Esophagus muscularis mucosa (tissue), 4 donors: ENCODE measurements at regions not wholly inside any gene's neighbourhood (a gene's known extent, or its start where the extent isn't known, plus 50 kb on each side); places are given as distances from the start of the nearest gene placed in this dataset.
"Not testable (repeated sequence)": the region's sequence is repeated elsewhere in the genome, so short reads cannot be mapped to it uniquely, and the experiment has no call there.

Experiments
- DNase-seq: peaks from one replicate; pipeline ENCODE4 v3.0.0-alpha.2; 2017; ENCODE audit errors: extremely low spot score
- H3K27ac ChIP-seq, 4 donors: fragments of 200-600 bp; sonication (generic); replicated peaks in 1 of 4; 1 replicate in 3 of 4; 2 replicates in 1 of 4; pipeline ENCODE4 v1.5.1; 2016 to 2019; ENCODE audit warnings: mild to moderate bottlenecking in 1 of 4
- H3K27me3 ChIP-seq, 4 donors: fragments of 200-600 bp; sonication (generic); one replicate each; pipeline versions ENCODE4 v1.5.1 to v1.6.0; 2016 to 2019
- H3K36me3 ChIP-seq, 4 donors: fragments of 200-600 bp; sonication (generic); one replicate each; pipeline ENCODE4 v1.5.1; 2016 to 2019
- H3K4me1 ChIP-seq, 4 donors: fragments of 200-600 bp; sonication (generic); one replicate each; pipeline ENCODE4 v1.5.1; 2016 to 2019
- H3K4me3 ChIP-seq, 4 donors: fragments of 200-600 bp; sonication (generic); 1 replicate in 2 of 4; 2 replicates in 2 of 4; pipeline ENCODE4 v1.5.1; 2016 to 2019; ENCODE audit warnings: mild to moderate bottlenecking in 4 of 4, moderate library complexity in 1 of 4
- H3K9me3 ChIP-seq, 4 donors: fragments of 200-600 bp; sonication (generic); 1 replicate in 3 of 4; 2 replicates in 1 of 4; pipeline ENCODE4 v1.5.1; 2016 to 2019
- EP300 ChIP-seq: sonication (generic); formaldehyde crosslinking; IDR thresholded peaks from one replicate; pipeline ENCODE4 v1.6.1; 2017; ENCODE audit warnings: antibody characterized with exemption
- POLR2A ChIP-seq: fragments of 450-650 bp; IDR thresholded peaks from one replicate; pipeline ENCODE4 v1.6.1; 2017; ENCODE audit warnings: antibody characterized with exemption, moderate library complexity, mild to moderate bottlenecking, low read depth
- POLR2AphosphoS5 ChIP-seq, 2 donors: sonication (generic); formaldehyde crosslinking; IDR thresholded peaks; one replicate each; pipeline ENCODE4 v1.6.1; 2017; ENCODE audit warnings: antibody characterized with exemption in 2 of 2
- whole genome bisulfite sequencing: methylation state at CpG from one replicate; pipeline ENCODE4 v1.1.5; 2018; 5-methylcytosine and 5-hydroxymethylcytosine counted together
- intact Hi-C: fragments of 100-400 bp; cut with DNase I; formaldehyde crosslinking; loops from one replicate; pipeline ENCODE4 v1.15.1; 2023
- TF ChIP-seq, protein P1 (sequence below), 3 experiments: fragments of 200-600 bp in 2 of 3; fragments of 450-650 bp in 1 of 3; sonication (generic) in 2 of 3; IDR thresholded peaks; one replicate each; pipeline ENCODE4 v1.5.1; 2017 to 2019; ENCODE audit warnings: antibody characterized with exemption in 3 of 3, mild to moderate bottlenecking in 2 of 3, moderate library complexity in 1 of 3

DNA sequence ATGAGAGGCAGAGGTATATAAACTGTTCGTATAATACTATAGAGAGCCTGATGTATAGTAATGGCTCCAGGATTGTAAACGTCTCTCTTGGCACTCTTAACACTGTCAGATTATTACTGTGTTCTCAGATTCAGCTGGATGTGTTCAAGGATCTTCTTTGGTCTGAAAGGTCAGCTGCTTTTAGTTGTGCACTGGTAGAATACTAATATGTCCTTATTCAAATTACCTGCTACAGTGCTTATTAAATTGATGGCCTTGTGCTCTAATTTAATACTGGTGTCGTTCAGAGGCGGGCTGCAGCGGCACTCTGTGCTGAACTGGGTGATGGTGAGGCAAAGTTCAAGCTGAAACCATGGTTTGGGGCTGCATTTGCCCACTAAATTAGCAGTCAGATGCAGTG lies 216.7 kb upstream of the ARRDC3 start:
- Histone ChIP-seq H3K36me3 (no peaks in the 10 kb centered on the region), H3K27ac (no peak overlapping the region), H3K4me3 (no peak overlapping the region), H3K4me1 (no peaks in the 10 kb centered on the region), H3K9me3 (no peaks in the 10 kb centered on the region), H3K27me3 (no peaks in the 10 kb centered on the region)
- 74% methylated on average over 5 of the region's 5 CpGs for WGBS
- TF ChIP-seq, protein P1, sequence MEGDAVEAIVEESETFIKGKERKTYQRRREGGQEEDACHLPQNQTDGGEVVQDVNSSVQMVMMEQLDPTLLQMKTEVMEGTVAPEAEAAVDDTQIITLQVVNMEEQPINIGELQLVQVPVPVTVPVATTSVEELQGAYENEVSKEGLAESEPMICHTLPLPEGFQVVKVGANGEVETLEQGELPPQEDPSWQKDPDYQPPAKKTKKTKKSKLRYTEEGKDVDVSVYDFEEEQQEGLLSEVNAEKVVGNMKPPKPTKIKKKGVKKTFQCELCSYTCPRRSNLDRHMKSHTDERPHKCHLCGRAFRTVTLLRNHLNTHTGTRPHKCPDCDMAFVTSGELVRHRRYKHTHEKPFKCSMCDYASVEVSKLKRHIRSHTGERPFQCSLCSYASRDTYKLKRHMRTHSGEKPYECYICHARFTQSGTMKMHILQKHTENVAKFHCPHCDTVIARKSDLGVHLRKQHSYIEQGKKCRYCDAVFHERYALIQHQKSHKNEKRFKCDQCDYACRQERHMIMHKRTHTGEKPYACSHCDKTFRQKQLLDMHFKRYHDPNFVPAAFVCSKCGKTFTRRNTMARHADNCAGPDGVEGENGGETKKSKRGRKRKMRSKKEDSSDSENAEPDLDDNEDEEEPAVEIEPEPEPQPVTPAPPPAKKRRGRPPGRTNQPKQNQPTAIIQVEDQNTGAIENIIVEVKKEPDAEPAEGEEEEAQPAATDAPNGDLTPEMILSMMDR (IDR thresholded peaks at IDR 0.05): no peak
- no peak for DNase-seq
- intact Hi-C loops: no loop called here

DNA sequence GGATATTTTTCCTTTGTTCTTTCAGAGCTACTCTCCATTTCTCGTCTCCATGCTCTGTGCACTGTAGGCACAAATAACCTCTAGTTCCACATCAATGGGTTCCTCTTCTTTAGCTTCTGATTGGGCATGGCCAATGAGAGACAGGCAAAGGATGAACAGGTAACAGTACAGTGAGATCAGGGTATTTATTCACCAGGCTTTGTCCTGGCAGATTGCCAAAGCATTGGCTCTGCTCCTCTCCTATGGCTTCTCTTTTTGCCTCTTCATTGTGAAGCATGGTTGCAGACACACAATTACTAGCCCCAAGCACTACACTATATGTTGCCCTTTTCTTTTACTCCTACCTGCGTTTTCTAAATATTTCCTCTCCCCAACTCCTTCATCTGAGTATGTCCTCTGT lies 215.1 kb upstream of the ARRDC3 start:
- Histone ChIP-seq H3K27me3 (no peaks in the 10 kb centered on the region), H3K4me3 (no peak overlapping the region), H3K36me3 (no peaks in the 10 kb centered on the region), H3K4me1 (no peaks in the 10 kb centered on the region), H3K27ac (no peak overlapping the region), H3K9me3 (peaks cover 0 to 13% (median 2%) of the 10 kb centered on the region in 4 donors)
- DNase-seq: no peak
- WGBS: 84% methylated on average over 2 of the region's 2 CpGs
- intact Hi-C loops: no loop called here
- TF ChIP-seq POLR2A: no peak
- TF ChIP-seq, protein P1 (IDR thresholded peaks at IDR 0.05): no peak

DNA sequence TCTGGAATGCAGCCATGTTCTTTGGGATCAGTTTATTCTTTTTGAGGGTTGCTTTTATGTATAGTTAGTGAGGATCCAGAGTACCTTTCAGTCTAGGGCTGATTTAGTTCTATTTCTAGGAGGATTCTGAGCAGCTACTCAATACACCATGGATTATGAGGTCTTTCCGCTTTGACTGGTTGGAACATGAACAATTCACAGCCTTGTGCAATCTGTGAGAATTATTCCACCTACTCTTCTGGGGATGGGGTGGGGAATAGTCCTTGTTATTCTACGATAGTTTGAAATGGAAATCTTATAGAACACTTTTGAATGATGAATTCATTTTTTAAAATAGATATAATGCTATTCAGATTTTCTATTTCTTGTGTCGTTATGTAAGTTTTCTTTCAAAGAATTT lies 212.3 kb upstream of the ARRDC3 start:
- intact Hi-C loops: no loop called here
- Histone ChIP-seq H3K9me3 (peaks cover 0 to 13% (median 3%) of the 10 kb centered on the region in 4 donors), H3K4me3 (no peak overlapping the region), H3K27ac (no peak overlapping the region), H3K4me1 (no peaks in the 10 kb centered on the region), H3K36me3 (no peaks in the 10 kb centered on the region), H3K27me3 (no peaks in the 10 kb centered on the region)
- WGBS: 86% methylated on average over 3 of the region's 3 CpGs
- no peak for DNase-seq
- TF ChIP-seq POLR2A: no peak
- no peak for TF ChIP-seq POLR2AphosphoS5 (IDR thresholded peaks at IDR 0.05)

- no peak for DNase-seq
- H3K4me1 ChIP-seq: no peaks in the 10 kb centered on the region
- TF ChIP-seq POLR2A (no peak), POLR2AphosphoS5 (IDR thresholded peaks at IDR 0.05) (no peak), EP300 (no peak)
- TF ChIP-seq, protein P1 (IDR thresholded peaks at IDR 0.05): no peak
- H3K27me3 ChIP-seq: no peaks in the 10 kb centered on the region
- intact Hi-C loops: no loop called here
- no peaks in the 10 kb centered on the region for H3K36me3 ChIP-seq
- 50% methylated on average over 1 of the region's 1 CpG for WGBS
- H3K27ac ChIP-seq: no peak overlapping the region
- no peak overlapping the region for H3K4me3 ChIP-seq
- H3K9me3 ChIP-seq: peaks cover 0 to 13% (median 3%) of the 10 kb centered on the region in 4 donors
Observed at GRCh38 chr5:91591076-91591475, 208.0 kb upstream of the ARRDC3 start.

- no peaks in the 10 kb centered on the region for H3K4me1 ChIP-seq
- TF ChIP-seq EP300: no peak
- 66% methylated on average over 2 of the region's 2 CpGs for WGBS
- no peak overlapping the region for H3K27ac ChIP-seq
- H3K27me3 ChIP-seq: no peaks in the 10 kb centered on the region
- intact Hi-C loops: no loop called here
- H3K36me3 ChIP-seq: no peaks in the 10 kb centered on the region
- H3K9me3 ChIP-seq: no peaks in the 10 kb centered on the region
- no peak for DNase-seq
- H3K4me3 ChIP-seq: no peak overlapping the region
Observed at GRCh38 chr5:91586232-91586631, 203.1 kb upstream of the ARRDC3 start.

DNA sequence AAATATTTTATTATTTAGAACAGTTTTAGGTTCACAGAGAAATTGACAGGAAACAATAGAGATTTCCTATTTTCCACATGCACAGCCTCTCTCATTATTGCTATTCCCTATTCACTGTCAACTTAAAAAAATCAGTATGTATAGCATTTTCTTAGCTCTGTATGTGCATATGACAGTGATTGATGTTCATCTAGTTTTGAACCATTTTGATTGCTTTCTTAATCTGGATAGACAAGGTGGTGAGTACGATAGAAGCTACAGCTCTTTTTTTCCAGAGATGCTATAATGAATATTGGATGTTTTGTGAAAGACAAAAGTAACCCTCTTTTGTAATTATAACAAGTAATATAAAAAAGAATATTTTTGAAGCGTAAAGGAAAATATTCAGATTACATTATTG lies 201.2 kb upstream of the ARRDC3 start:
- no peak for TF ChIP-seq EP300
- TF ChIP-seq, protein P1 (IDR thresholded peaks at IDR 0.05): no peak
- 83% methylated on average over 2 of the region's 2 CpGs for WGBS
- no peaks in the 10 kb centered on the region for H3K36me3 ChIP-seq
- no peak for DNase-seq
- no peak overlapping the region for H3K27ac ChIP-seq
- intact Hi-C loops: no loop called here
- no peaks in the 10 kb centered on the region for H3K9me3 ChIP-seq
- H3K4me3 ChIP-seq: no peak overlapping the region
- no peaks in the 10 kb centered on the region for H3K4me1 ChIP-seq
- no peaks in the 10 kb centered on the region for H3K27me3 ChIP-seq

DNA sequence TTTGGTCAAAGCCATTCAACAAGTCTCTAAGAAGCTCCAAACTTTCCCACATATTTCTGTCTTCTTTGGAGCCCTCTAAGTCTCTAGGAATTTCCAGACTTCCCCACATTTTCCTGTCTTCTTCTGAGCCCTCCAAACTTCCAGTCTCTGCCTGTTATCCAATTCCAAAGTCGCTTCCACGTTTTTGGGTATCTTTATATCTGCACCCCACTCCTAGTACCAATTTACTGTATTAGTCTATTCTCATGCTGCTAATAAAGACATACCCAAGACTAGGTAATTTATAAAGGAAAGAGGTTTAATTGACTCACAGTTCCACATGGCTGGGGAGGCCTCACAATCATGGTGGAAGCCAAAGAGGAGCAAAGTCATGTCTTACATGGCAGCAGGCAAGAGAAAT lies 182.9 kb upstream of the ARRDC3 start:
- 94% methylated on average over 2 of the region's 2 CpGs for WGBS
- H3K36me3 ChIP-seq, H3K4me3 ChIP-seq, H3K4me1 ChIP-seq, intact Hi-C loops, H3K27me3 ChIP-seq, H3K27ac ChIP-seq, DNase-seq: not testable (repeated sequence)
- peaks cover 0 to 44% (median 22%) of the 10 kb centered on the region in 4 donors for H3K9me3 ChIP-seq
